ENCODE measurements at regions not wholly inside any gene's neighbourhood (a gene's known extent, or its start where the extent isn't known, plus 50 kb on each side); places are given as distances from the start of the nearest gene placed in this dataset.

GRCh38 chr12:89782807-89783206 lies 74.2 kb upstream of the ATP2B1 start:
- ChIA-PET POLR2A (interaction anchor here (0.8 to 1.3 kb wide), 3 partner anchors 10 to 45 kb away, joined by 3 to 4 read pairs (median 3); no protein-coding TSS in a partner anchor), RAD21 (ENCODE audit: unreplicated experiment) (interaction anchor here (1.8 to 2.1 kb wide), 2 partner anchors 15 to 17 kb away, joined by 5 read pairs; no protein-coding TSS in a partner anchor), SMC1A (ENCODE audit: uncharacterized antibody, unreplicated experiment) (interaction anchor here (1.2 to 4.4 kb wide), 8 partner anchors 10 to 319 kb away, joined by 3 to 32 read pairs (median 6); no protein-coding TSS in a partner anchor), CTCF (interaction anchor here (0.7 to 2.2 kb wide), 7 partner anchors 12 to 209 kb away, joined by 3 to 10 read pairs (median 4); no protein-coding TSS in a partner anchor)
- H2AFZ ChIP-seq (ENCODE audit: control insufficient read depth, low read depth, low read length) = peak overlapping the region; percentile 10; the same call in 1 of the 2 replicates
- peaks cover 9% of the 10 kb centered on the region; the same call in 2 of the 3 replicates for H3K9me3 ChIP-seq (replicated peaks; ENCODE audit: control insufficient read depth, insufficient read depth, low read length)
- 55% methylated on average over 1 of the region's 1 CpG for WGBS (ENCODE audit: insufficient coverage, insufficient replicate concordance, low lambda C conversion rate, missing lambda C conversion rate)
- intact Hi-C loops (cut with micrococcal nuclease; ENCODE audit: unreplicated experiment) = no loop called here
- in situ Hi-C loops (cut with MboI) = no loop called here
- ATAC-seq (peak; percentile 36), DNase-seq (ENCODE audit: low read depth, low spot score) (no peak), FAIRE-seq (no peak)
- BruUV-seq (replicated peaks) = no TSS peak
- H3K79me2 ChIP-seq (ENCODE audit: control insufficient read depth, insufficient read depth, low read length) = no peaks in the 10 kb centered on the region
- H3K4me3 ChIP-seq = no peak overlapping the region
- H3K27ac ChIP-seq (ENCODE audit: control insufficient read depth, insufficient read depth) = no peak overlapping the region
- no peak overlapping the region for H3K9ac ChIP-seq (ENCODE audit: control insufficient read depth, insufficient read depth, low read length)
- peaks cover 4% of the 10 kb centered on the region for H3K4me1 ChIP-seq (ENCODE audit: control insufficient read depth, insufficient read depth, low read length)
- H3K36me3 ChIP-seq (ENCODE audit: control insufficient read depth in 2 of 2, insufficient read depth in 2 of 2, low read length in 1 of 2) = no peaks in the 10 kb centered on the region
- H4K20me1 ChIP-seq (ENCODE audit: control insufficient read depth, insufficient read depth) = no peaks in the 10 kb centered on the region
- no peak overlapping the region; the same call in 1 of the 2 replicates for H3K4me2 ChIP-seq (ENCODE audit: control insufficient read depth, insufficient read depth)
- no peak for TF ChIP-seq HSF1 (IDR thresholded peaks at IDR 0.05; ENCODE audit: low read depth, low read length)
- TF ChIP-seq KLF5 (IDR thresholded peaks at IDR 0.05; ENCODE audit: partially characterized antibody) = no peak
- no peaks in the 10 kb centered on the region for H3K27me3 ChIP-seq (replicated peaks in 1 of 2; ENCODE audit: control insufficient read depth in 2 of 2, insufficient read depth in 2 of 2, low read length in 1 of 2)

GRCh38 chr12:89781946-89782550 lies 73.4 kb upstream of the ATP2B1 start:
- 98% methylated on average over 2 of the region's 2 CpGs for WGBS (ENCODE audit: insufficient coverage, insufficient replicate concordance, low lambda C conversion rate, missing lambda C conversion rate)
- no peaks in the 10 kb centered on the region for H3K27me3 ChIP-seq (replicated peaks in 1 of 2; ENCODE audit: control insufficient read depth in 2 of 2, insufficient read depth in 2 of 2, low read length in 1 of 2)
- H3K36me3 ChIP-seq (ENCODE audit: control insufficient read depth in 2 of 2, insufficient read depth in 2 of 2, low read length in 1 of 2) = no peaks in the 10 kb centered on the region
- ChIA-PET RAD21 (ENCODE audit: unreplicated experiment) (interaction anchor here (1.8 to 2.1 kb wide), 2 partner anchors 15 to 16 kb away, joined by 5 read pairs; no protein-coding TSS in a partner anchor), CTCF (interaction anchor here (0.6 to 2.0 kb wide), 7 partner anchors 11 to 188 kb away, joined by 3 to 10 read pairs (median 3); no protein-coding TSS in a partner anchor), SMC1A (ENCODE audit: uncharacterized antibody, unreplicated experiment) (interaction anchor here (0.8 to 4.4 kb wide), 7 partner anchors 10 to 238 kb away, joined by 3 to 32 read pairs (median 5); no protein-coding TSS in a partner anchor), POLR2A (interaction anchor here (0.8 to 1.3 kb wide), 3 partner anchors 9 to 46 kb away, joined by 3 to 4 read pairs (median 3); no protein-coding TSS in a partner anchor)
- peaks cover 4% of the 10 kb centered on the region for H3K4me1 ChIP-seq (ENCODE audit: control insufficient read depth, insufficient read depth, low read length)
- H3K79me2 ChIP-seq (ENCODE audit: control insufficient read depth, insufficient read depth, low read length) = no peaks in the 10 kb centered on the region
- no peak overlapping the region for H3K4me2 ChIP-seq (ENCODE audit: control insufficient read depth, insufficient read depth)
- H3K9me3 ChIP-seq (replicated peaks; ENCODE audit: control insufficient read depth, insufficient read depth, low read length) = peaks cover 8% of the 10 kb centered on the region; the same call in 2 of the 3 replicates
- H4K20me1 ChIP-seq (ENCODE audit: control insufficient read depth, insufficient read depth) = no peaks in the 10 kb centered on the region
- H3K4me3 ChIP-seq = no peak overlapping the region
- intact Hi-C loops (cut with micrococcal nuclease; ENCODE audit: unreplicated experiment) (no loop called here), in situ Hi-C loops (cut with MboI) (no loop called here)
- no peak overlapping the region for H3K27ac ChIP-seq (ENCODE audit: control insufficient read depth, insufficient read depth)
- ATAC-seq = no peak
- no peak for DNase-seq (ENCODE audit: low read depth, low spot score)
- H2AFZ ChIP-seq (ENCODE audit: control insufficient read depth, low read depth, low read length) = no peak overlapping the region
- H3K9ac ChIP-seq (ENCODE audit: control insufficient read depth, insufficient read depth, low read length) = no peak overlapping the region
- no TSS peak for BruUV-seq (replicated peaks)
- no peak for FAIRE-seq
- TF ChIP-seq CBFB (IDR thresholded peaks at IDR 0.05; ENCODE audit: low read depth) = no peak
- TF ChIP-seq WRNIP1 (IDR thresholded peaks at IDR 0.05; ENCODE audit: borderline replicate concordance, low read depth, low read length) = no peak
- TF ChIP-seq HSF1 (IDR thresholded peaks at IDR 0.05; ENCODE audit: low read depth, low read length) = no peak
- no peak for TF ChIP-seq MLLT1 (IDR thresholded peaks at IDR 0.05)
- no peak for TF ChIP-seq REST (IDR thresholded peaks at IDR 0.05; ENCODE audit: low read depth, low read length)

All from GM12878 (cell line).